Kidney (tissue), 13 donors: ENCODE measurements at regions not wholly inside any gene's neighbourhood (a gene's known extent, or its start where the extent isn't known, plus 50 kb on each side); places are given as distances from the start of the nearest gene placed in this dataset.

Source experiments
- DNase-seq, 5 donors: peaks; one replicate each; pipeline ENCODE4 v3.0.0-alpha.2; 2013 to 2020
- FAIRE-seq: peaks from 2 replicates; lab custom pipeline; 2012; peaks lifted over from hg19 to GRCh38; lab: Jason Lieb, UNC
- H3K27ac ChIP-seq, 2 donors: one replicate each; pipeline ENCODE4 v1.7.0; 2013; ENCODE audit warnings: low read depth in 2 of 2, low read length in 2 of 2, inconsistent platforms in 1 of 2
- H3K27me3 ChIP-seq: one replicate; pipeline ENCODE4 v1.7.1; 2013; ENCODE audit warnings: low read length, inconsistent platforms; ENCODE audit not compliant: control insufficient read depth, insufficient read depth
- H3K36me3 ChIP-seq, 3 donors: one replicate each; pipeline versions ENCODE4 v1.7.0 to v1.7.1; 2013; ENCODE audit warnings: low read length in 3 of 3, control low read depth in 1 of 3, inconsistent platforms in 1 of 3; ENCODE audit not compliant: insufficient read depth in 3 of 3, control insufficient read depth in 2 of 3
- H3K4me1 ChIP-seq, 3 donors: one replicate each; pipeline versions ENCODE4 v1.7.0 to v1.7.1; 2013; ENCODE audit warnings: low read length in 3 of 3, inconsistent platforms in 1 of 3, low read depth in 1 of 3; ENCODE audit not compliant: control insufficient read depth in 2 of 3, insufficient read depth in 2 of 3
- H3K4me3 ChIP-seq, 3 donors: one replicate each; pipeline versions ENCODE4 v1.7.0 to v1.8.1; 2013; ENCODE audit warnings: low read length in 3 of 3, control low read depth in 1 of 3, inconsistent platforms in 1 of 3
- H3K9ac ChIP-seq, 3 donors: one replicate each; pipeline versions ENCODE4 v1.7.0 to v1.7.1; 2013; ENCODE audit warnings: low read length in 3 of 3, control low read depth in 1 of 3, inconsistent platforms in 1 of 3
- H3K9me3 ChIP-seq, 3 donors: one replicate each; pipeline versions ENCODE4 v1.7.0 to v1.7.1; 2013; ENCODE audit warnings: low read length in 3 of 3, control low read depth in 1 of 3, inconsistent platforms in 1 of 3; ENCODE audit not compliant: control insufficient read depth in 2 of 3, insufficient read depth in 1 of 3
- CTCF ChIP-seq: IDR thresholded peaks from 3 replicates; pipeline ENCODE4 v1.5.1; 2012; ENCODE audit warnings: mild to moderate bottlenecking, moderate library complexity, borderline replicate concordance; ENCODE audit not compliant: insufficient read depth; ENCODE audit errors: extremely low read depth
- intact Hi-C: fragments of 100-400 bp; cut with DNase I; formaldehyde crosslinking; loops from one replicate; pipeline ENCODE4 v1.11.1; 2022
- donor health status: control.
- donor health status: control.
- donor health status: control.
- donor health status: control.
- donor health status: control.
- donor health status: DM: yes; HTN: yes; CAD: no.
- donor health status: Normal renal cell carcinoma (clear cell type).

- DNase-seq (no peak), FAIRE-seq (no peak)
- H3K27me3 ChIP-seq, result no peaks in the 10 kb centered on the region
These were observed 419.3 kb downstream of the MATN1 start for GRCh38 chr1:30304080-30304479.

GRCh38 chr1:30303387-30303786 is 420.0 kb downstream of the MATN1 start:
- Histone ChIP-seq H3K9ac (no peak overlapping the region), H3K27ac (no peak overlapping the region), H3K9me3 (no peaks in the 10 kb centered on the region), H3K4me1 (no peaks in the 10 kb centered on the region), H3K4me3 (no peak overlapping the region), H3K27me3 (no peaks in the 10 kb centered on the region), H3K36me3 (no peaks in the 10 kb centered on the region)
- peak in 1 of 5 donors; percentile 4 for DNase-seq
- FAIRE-seq, result no peak
- TF ChIP-seq CTCF, result no peak
- intact Hi-C loops, result no loop called here

More at GRCh38 chr1:30304080-30304479, 419.3 kb downstream of the MATN1 start:
- Histone ChIP-seq H3K27ac (no peak overlapping the region), H3K9ac (no peak overlapping the region), H3K9me3 (no peaks in the 10 kb centered on the region), H3K4me1 (no peaks in the 10 kb centered on the region), H3K36me3 (no peaks in the 10 kb centered on the region), H3K4me3 (no peak overlapping the region)
- intact Hi-C loops, result no loop called here
- TF ChIP-seq CTCF, result no peak

- Histone ChIP-seq H3K27me3 (no peaks in the 10 kb centered on the region), H3K36me3 (no peaks in the 10 kb centered on the region), H3K9ac (no peak overlapping the region), H3K27ac (no peak overlapping the region), H3K9me3 (peaks cover 0 to under 1% (median 0%) of the 10 kb centered on the region in 3 donors), H3K4me1 (no peaks in the 10 kb centered on the region), H3K4me3 (no peak overlapping the region)
- TF ChIP-seq CTCF, result no peak
- peak in 1 of 5 donors; percentile 19 for DNase-seq
- intact Hi-C loops, result no loop called here
- no peak for FAIRE-seq
These were observed 420.5 kb downstream of the MATN1 start for GRCh38 chr1:30302858-30303257.

- FAIRE-seq (no peak), DNase-seq (no peak)
- Histone ChIP-seq H3K9ac (no peak overlapping the region), H3K27ac (no peak overlapping the region), H3K4me3 (no peak overlapping the region), H3K27me3 (no peaks in the 10 kb centered on the region), H3K36me3 (no peaks in the 10 kb centered on the region), H3K9me3 (peaks cover 0 to 5% (median 0%) of the 10 kb centered on the region in 3 donors), H3K4me1 (no peaks in the 10 kb centered on the region)
- TF ChIP-seq CTCF, result no peak
- intact Hi-C loops, result no loop called here
These were observed 422.7 kb downstream of the MATN1 start for GRCh38 chr1:30300669-30301068.
